Osteoblast (primary cell): ENCODE measurements at regions not wholly inside any gene's neighbourhood (a gene's known extent, or its start where the extent isn't known, plus 50 kb on each side); places are given as distances from the start of the nearest gene placed in this dataset.

Experiments
- DNase-seq: peaks from one replicate; pipeline ENCODE4 v3.0.0; 2011; ENCODE audit warnings: low spot score, mixed read lengths; ENCODE audit not compliant: insufficient read length; ENCODE audit errors: missing footprints
- H2AFZ ChIP-seq: 2 replicates; pipeline ENCODE4 v1.6.0; 2011; ENCODE audit warnings: mild to moderate bottlenecking, low read length
- H3K27ac ChIP-seq: 2 replicates; pipeline ENCODE4 v1.5.1; 2011; ENCODE audit warnings: mild to moderate bottlenecking, low read depth, low read length, moderate library complexity
- H3K27me3 ChIP-seq: 2 replicates; pipeline ENCODE4 v1.6.0; 2012; ENCODE audit warnings: mild to moderate bottlenecking, control low read depth, inconsistent platforms, low read length, moderate library complexity; ENCODE audit not compliant: insufficient read depth
- H3K36me3 ChIP-seq: 2 replicates; pipeline ENCODE4 v1.5.1; 2011; ENCODE audit warnings: mild to moderate bottlenecking, low read length, control low read depth, moderate library complexity; ENCODE audit not compliant: insufficient read depth
- H3K4me1 ChIP-seq: 2 replicates; pipeline ENCODE4 v1.5.1; 2011; ENCODE audit warnings: mild to moderate bottlenecking, low read length, control low read depth, moderate library complexity; ENCODE audit not compliant: insufficient read depth
- H3K4me2 ChIP-seq: 2 replicates; pipeline ENCODE4 v1.6.0; 2011; ENCODE audit warnings: mild to moderate bottlenecking, low read length; ENCODE audit not compliant: insufficient read depth
- H3K4me3 ChIP-seq: fragments of 200-600 bp; sonication (generic); 3 replicates; pipeline ENCODE4 v1.5.1; 2012; ENCODE audit warnings: mild to moderate bottlenecking, low read length, inconsistent platforms; ENCODE audit not compliant: insufficient read depth
- H3K79me2 ChIP-seq: 2 replicates; pipeline ENCODE4 v1.6.0; 2012; ENCODE audit warnings: mild to moderate bottlenecking, low read length, control low read depth, inconsistent platforms; ENCODE audit not compliant: insufficient read depth
- H3K9me3 ChIP-seq: 2 replicates; pipeline ENCODE4 v1.5.1; 2011; ENCODE audit warnings: low read depth, low read length, control low read depth
- H4K20me1 ChIP-seq: 2 replicates; pipeline ENCODE4 v1.6.0; 2012; ENCODE audit warnings: mild to moderate bottlenecking, low read length, control low read depth; ENCODE audit not compliant: insufficient read depth
- CTCF ChIP-seq: IDR thresholded peaks from 2 replicates; pipeline ENCODE4 v1.5.1; 2011; ENCODE audit warnings: mild to moderate bottlenecking, low read depth, low read length, moderate library complexity; ENCODE audit errors: extremely low read depth

DNA sequence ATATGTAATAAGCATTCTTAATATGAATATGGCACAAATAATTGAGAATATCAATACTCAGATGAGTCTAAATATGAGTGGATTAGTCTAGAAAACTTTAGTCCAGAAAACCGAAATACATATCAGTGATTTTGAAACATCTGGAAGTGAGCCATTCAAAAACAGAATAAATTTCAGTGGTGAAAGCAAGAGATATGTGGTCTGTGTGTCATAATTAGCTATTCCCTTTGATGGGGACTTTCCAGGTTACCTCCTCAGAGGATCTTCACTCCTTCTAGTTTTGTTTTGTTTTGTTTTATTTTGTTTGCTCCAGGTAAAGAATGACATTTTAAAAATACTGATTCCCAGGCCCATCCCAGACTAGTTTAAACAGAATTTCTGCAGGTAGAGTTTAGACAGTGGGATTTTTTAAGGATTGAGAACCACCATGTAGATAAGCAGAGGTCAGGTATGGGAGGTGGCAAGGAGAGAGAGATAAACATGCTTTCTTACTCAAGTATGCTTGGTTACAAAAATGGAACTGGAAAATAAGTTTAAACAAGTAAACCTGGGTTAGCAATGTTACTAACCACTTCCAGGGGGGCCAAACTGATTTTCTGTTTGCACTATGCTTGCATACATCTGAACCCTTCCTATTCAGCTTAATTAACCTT lies 70.7 kb downstream of the NABP1 start:
- H3K4me2 ChIP-seq: peak overlapping the region; percentile 25
- DNase-seq: no peak
- peaks cover 31% of the 10 kb centered on the region for H3K4me1 ChIP-seq
- TF ChIP-seq CTCF: no peak
- H3K36me3 ChIP-seq: no peaks in the 10 kb centered on the region
- H3K27ac ChIP-seq: peak overlapping the region; percentile 0
- no peaks in the 10 kb centered on the region for H3K27me3 ChIP-seq
- no peak overlapping the region for H2AFZ ChIP-seq
- H3K79me2 ChIP-seq: no peaks in the 10 kb centered on the region
- H3K9me3 ChIP-seq: no peaks in the 10 kb centered on the region
- H4K20me1 ChIP-seq: no peaks in the 10 kb centered on the region
- H3K4me3 ChIP-seq: no peak overlapping the region

GRCh38 chr2:191749181-191749540 lies 71.2 kb downstream of the NABP1 start:
- no peaks in the 10 kb centered on the region for H3K79me2 ChIP-seq
- H4K20me1 ChIP-seq: no peaks in the 10 kb centered on the region
- no peak overlapping the region for H3K4me2 ChIP-seq
- no peak for TF ChIP-seq CTCF
- H3K27me3 ChIP-seq: no peaks in the 10 kb centered on the region
- no peaks in the 10 kb centered on the region for H3K9me3 ChIP-seq
- H3K4me1 ChIP-seq: peaks cover 31% of the 10 kb centered on the region
- no peak overlapping the region for H3K27ac ChIP-seq
- H2AFZ ChIP-seq: no peak overlapping the region
- no peak overlapping the region for H3K4me3 ChIP-seq
- no peaks in the 10 kb centered on the region for H3K36me3 ChIP-seq
- no peak for DNase-seq

- Histone ChIP-seq H4K20me1 (no peaks in the 10 kb centered on the region), H3K4me1 (peaks cover under 1% of the 10 kb centered on the region), H3K4me3 (no peak overlapping the region), H3K36me3 (no peaks in the 10 kb centered on the region), H3K4me2 (no peak overlapping the region), H3K27me3 (peaks cover 6% of the 10 kb centered on the region), H3K79me2 (no peaks in the 10 kb centered on the region), H2AFZ (no peak overlapping the region), H3K27ac (no peak overlapping the region), H3K9me3 (no peaks in the 10 kb centered on the region)
- TF ChIP-seq CTCF: no peak
- DNase-seq: no peak
Measured at GRCh38 chr2:191754103-191754502, 76.2 kb downstream of the NABP1 start.

- Histone ChIP-seq H4K20me1 (no peaks in the 10 kb centered on the region), H3K27ac (no peak overlapping the region), H3K27me3 (peaks cover 6% of the 10 kb centered on the region), H3K4me3 (no peak overlapping the region), H3K36me3 (no peaks in the 10 kb centered on the region), H3K4me2 (no peak overlapping the region), H2AFZ (no peak overlapping the region), H3K9me3 (no peaks in the 10 kb centered on the region), H3K79me2 (no peaks in the 10 kb centered on the region), H3K4me1 (no peaks in the 10 kb centered on the region)
- no peak for DNase-seq
- TF ChIP-seq CTCF: no peak
Measured at GRCh38 chr2:191756761-191757160, 78.8 kb downstream of the NABP1 start.
